SKM-1 (cell line): ENCODE measurements at regions not wholly inside any gene's neighbourhood (a gene's known extent, or its start where the extent isn't known, plus 50 kb on each side); places are given as distances from the start of the nearest gene placed in this dataset.
A peak's percentile ranks its signal among the peaks of the same experiment; 100 is the strongest.

ENCODE experiments used
- DNase-seq: peaks from one replicate; lab custom pipeline; 2025; ENCODE audit not compliant: unreplicated experiment; lab: John Stamatoyannopoulos, UW

- DNase-seq = no peak
Observed at GRCh38 chr11:80136991-80137390, 696.2 kb upstream of the TENM4 start.

GRCh38 chr11:80129396-80129795 is 688.6 kb upstream of the TENM4 start:
- DNase-seq = no peak

DNA sequence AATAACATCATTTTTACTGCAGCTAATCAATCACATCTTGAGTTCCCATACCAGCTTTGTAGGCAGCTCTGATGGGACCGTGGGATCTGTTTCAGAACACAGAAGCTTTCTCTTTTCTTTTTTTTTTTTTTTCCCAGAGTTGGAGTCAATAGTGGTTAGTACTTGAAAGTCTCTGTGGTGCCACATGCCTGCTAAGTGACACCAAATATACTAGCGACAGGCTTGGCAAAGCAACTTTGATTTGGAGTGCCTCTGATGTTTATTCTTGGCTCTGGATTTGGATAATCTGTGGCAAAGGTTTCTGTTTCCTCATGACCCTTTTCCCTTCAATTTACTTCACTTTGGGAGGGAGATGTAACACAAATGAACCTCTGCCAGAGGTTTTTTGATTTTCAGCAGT is 681.4 kb upstream of the TENM4 start:
- no peak for DNase-seq

- DNase-seq = no peak
Observed at GRCh38 chr11:80118073-80118472, 677.2 kb upstream of the TENM4 start.

- DNase-seq = no peak
Observed at GRCh38 chr11:80116796-80117195, 676.0 kb upstream of the TENM4 start.

DNA sequence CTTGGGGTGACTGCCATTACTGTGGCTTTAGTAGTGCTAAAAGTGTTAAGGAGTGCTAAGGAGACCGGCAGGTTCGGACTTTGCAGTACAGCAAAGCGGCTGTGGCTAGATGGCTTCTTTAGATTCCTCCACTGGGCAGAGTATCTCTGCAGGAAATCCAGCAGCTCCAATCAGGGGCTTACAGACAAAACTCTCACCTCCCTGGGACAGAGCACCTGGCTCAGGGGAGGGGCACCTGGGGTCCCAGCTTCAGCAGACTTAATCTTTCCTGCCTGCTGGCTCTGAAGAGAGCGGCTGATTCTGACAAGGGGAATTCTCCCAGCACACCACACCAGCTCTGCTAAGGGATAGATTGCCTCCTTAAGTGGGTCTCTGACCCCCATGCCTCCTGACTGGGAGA is 668.8 kb upstream of the TENM4 start:
- DNase-seq = no peak

- no peak for DNase-seq
Observed at GRCh38 chr11:80109031-80109430, 668.2 kb upstream of the TENM4 start.

DNA sequence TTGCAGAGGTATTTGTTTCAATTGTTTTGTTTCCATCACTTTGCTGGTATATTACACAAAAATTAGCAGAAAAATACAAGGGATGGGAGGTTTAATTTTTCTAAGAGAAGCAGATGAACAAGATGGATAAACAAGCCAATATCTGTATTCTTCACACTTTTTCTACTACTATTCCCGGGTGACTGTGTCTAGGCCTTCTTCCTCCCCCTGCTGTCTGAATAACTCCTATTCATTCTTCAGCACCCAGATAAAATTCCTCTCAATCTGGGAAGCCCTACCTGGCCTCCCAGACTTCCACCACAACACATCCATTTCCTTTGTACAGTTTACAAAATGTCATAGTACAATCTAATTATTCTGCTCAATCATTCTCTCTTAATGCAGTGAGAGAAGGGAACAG is 666.6 kb upstream of the TENM4 start:
- DNase-seq = no peak

DNA sequence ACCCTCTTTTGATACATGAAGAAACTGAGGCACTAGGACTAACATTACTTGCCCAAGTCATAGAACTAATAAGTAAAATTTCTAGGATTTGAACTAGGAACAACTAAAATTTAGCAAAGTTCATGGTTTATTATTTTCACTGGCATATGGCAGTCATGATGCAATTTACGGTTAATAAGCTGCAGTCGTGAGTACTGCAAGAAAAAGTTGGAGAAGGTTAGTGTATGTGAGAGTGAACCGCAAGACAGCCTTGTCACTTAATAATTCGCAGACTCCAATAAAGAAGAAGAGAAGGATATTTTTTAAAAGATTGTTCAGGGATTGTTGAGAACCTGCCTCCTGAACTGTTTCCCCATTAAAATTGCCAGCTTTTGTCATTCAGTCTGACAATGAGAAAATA is 663.4 kb upstream of the TENM4 start:
- no peak for DNase-seq

- DNase-seq = no peak
Observed at GRCh38 chr11:80103142-80103859, 662.5 kb upstream of the TENM4 start.

- DNase-seq = no peak
Observed at GRCh38 chr11:80097146-80097545, 656.3 kb upstream of the TENM4 start.

- no peak for DNase-seq
Observed at GRCh38 chr11:80096736-80097135, 655.9 kb upstream of the TENM4 start.

- DNase-seq = no peak
Observed at GRCh38 chr11:80086496-80087055, 645.7 kb upstream of the TENM4 start.

DNA sequence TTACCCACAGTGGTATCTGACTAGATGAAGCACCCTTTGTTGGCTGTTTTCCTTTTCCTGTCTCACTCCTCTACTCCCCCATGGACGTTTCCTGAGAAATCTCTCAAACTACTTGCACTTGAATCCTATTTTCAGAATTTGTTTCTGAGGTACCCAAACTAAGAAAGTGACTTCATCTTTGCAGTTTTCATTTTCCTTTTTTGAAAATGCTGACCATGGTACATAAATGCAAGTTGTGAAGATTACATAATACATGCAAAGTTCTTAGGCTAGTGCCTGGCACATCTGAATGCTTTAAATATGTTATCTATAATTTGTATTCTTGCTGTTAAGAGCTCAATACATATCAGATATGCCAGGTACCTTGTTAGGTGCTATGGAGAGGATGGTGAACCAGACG is 644.7 kb upstream of the TENM4 start:
- DNase-seq = no peak

GRCh38 chr11:80084608-80085007 is 643.8 kb upstream of the TENM4 start:
- no peak for DNase-seq

- no peak for DNase-seq
Observed at GRCh38 chr11:80083531-80083951, 642.7 kb upstream of the TENM4 start.

DNA sequence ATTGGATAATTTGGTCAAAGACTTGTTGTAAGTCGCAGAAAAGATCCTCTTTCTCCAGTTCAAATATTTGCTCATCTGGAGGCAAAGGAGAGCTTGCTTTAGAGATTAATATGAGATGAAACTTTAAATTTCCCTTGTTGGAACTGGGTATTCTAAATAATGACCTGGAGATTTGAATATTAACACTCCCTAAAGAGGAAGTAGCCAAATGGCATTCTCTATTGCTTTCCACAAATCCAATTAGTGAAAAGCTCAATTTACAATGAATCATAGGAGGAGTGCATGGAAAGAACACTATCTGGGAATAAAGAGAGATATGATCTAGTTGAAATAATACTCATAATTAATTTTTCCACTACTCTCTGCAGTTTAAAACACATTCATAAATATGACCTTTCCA is 641.6 kb upstream of the TENM4 start:
- no peak for DNase-seq

DNA sequence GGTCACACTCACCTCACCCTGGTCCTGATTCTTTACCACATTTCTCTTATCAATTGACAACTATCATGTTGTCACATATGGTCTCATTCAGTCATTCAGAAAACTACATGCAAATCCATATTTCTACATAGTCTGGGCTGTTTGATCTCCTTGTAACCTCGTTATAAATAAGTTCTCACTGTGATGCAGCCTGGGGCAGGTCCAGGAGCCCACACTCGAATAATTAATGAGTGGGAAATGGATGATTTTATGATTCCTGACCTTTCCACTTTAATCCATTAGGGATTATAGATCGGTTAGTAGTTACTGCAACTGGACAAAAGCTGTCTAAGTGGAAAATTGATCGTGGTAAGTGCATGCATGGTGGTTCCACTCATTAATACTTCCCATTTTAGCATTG is 636.3 kb upstream of the TENM4 start:
- no peak for DNase-seq

GRCh38 chr11:80074837-80075236 is 634.0 kb upstream of the TENM4 start:
- no peak for DNase-seq

DNA sequence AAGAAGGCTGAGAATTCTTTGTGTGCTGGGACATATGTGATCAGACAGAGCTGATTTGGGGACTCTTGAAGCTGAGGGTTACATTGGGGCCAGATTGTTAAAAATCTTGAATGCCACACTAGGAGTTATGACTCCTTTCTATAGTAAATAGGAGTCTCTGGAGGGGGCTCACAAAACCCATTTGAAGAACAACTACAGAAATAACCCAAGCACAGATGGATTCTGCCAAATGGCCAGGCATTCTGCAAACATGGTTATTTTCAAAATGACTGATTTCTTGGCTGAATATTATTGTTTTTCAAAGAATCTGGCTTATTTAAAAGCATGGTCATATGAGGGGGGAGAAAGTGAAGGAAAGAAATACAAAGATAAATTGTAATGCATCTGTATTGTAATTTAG is 625.5 kb upstream of the TENM4 start:
- no peak for DNase-seq

GRCh38 chr11:80065086-80065485 is 624.3 kb upstream of the TENM4 start:
- DNase-seq = no peak

- DNase-seq = no peak
Observed at GRCh38 chr11:80061056-80061455, 620.2 kb upstream of the TENM4 start.

DNA sequence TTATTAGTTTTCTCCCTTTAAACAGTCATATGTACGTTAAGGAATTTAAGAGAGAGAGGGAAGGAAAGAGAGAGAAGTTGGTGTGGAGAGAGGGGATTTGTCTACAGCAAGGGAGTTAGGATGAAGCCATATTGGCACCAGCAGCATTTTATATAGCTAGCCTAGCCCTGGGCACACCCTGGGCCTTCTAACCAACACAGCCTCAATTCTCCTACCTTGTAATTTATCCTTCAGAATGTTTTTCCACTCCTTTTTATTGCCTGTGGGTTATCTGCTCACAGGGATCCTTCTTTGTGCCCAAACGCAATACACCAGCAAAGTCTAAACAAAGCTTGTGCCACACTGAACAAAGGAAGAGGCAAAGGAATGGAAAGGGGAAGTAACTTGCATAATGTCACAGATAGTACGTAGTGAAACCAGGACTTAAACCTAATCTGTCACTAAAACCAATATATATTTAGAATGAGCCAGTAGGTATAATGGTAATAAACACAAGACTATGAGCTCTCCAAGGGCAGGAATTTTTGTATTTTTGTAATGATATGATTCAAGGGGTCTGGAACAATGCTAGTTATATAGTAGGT is 613.8 kb upstream of the TENM4 start:
- peak; percentile 2 for DNase-seq
